Activated CD8-positive, alpha-beta T cell treated with anti-CD3 and anti-CD28 coated beads for 36 hours (primary cell): ENCODE measurements at regions not wholly inside any gene's neighbourhood (a gene's known extent, or its start where the extent isn't known, plus 50 kb on each side); places are given as distances from the start of the nearest gene placed in this dataset.

ENCODE experiments used
- ATAC-seq: fragments of 200-7000 bp; cut with Tn5 transposase; one replicate; pipeline ENCODE4 v1.10.0; 2021; ENCODE audit warnings: mild to moderate bottlenecking, moderate library complexity
- CTCF ChIA-PET: fragments of 350-600 bp; sonication (Branson Sonifier 250); formaldehyde crosslinking; loops from one replicate; lab custom pipeline; 2021; ENCODE audit warnings: antibody characterized with exemption; lab: Charles Lee
- POLR2A ChIA-PET: fragments of 350-600 bp; sonication (Branson Sonifier 250); formaldehyde crosslinking; loops from one replicate; lab custom pipeline; 2021; ENCODE audit warnings: antibody characterized with exemption; lab: Charles Lee
- DNase-seq: peaks from one replicate; pipeline ENCODE4 v3.0.0-alpha.2; 2020
- H3K27ac Mint-ChIP-seq: one replicate; pipeline ENCODE4 v1.8.0; 2021; ENCODE audit warnings: mild to moderate bottlenecking, mixed read lengths
- H3K27me3 Mint-ChIP-seq: one replicate; pipeline ENCODE4 v1.8.0; 2021; ENCODE audit warnings: mixed read lengths
- H3K36me3 Mint-ChIP-seq: one replicate; pipeline ENCODE4 v1.8.0; 2021; ENCODE audit warnings: low read depth, mixed read lengths
- H3K4me1 Mint-ChIP-seq: one replicate; pipeline ENCODE4 v1.8.0; 2021; ENCODE audit warnings: low read depth, mixed read lengths
- H3K4me3 Mint-ChIP-seq: one replicate; pipeline ENCODE4 v1.8.0; 2021; ENCODE audit warnings: mild to moderate bottlenecking, moderate library complexity, mixed read lengths
- H3K9me3 Mint-ChIP-seq: one replicate; pipeline ENCODE4 v1.8.0; 2021; ENCODE audit warnings: mixed read lengths
- CTCF ChIP-seq: fragments of 200-600 bp; IDR thresholded peaks from one replicate; pipeline ENCODE4 v1.8.0; 2022; ENCODE audit warnings: antibody characterized with exemption, mild to moderate bottlenecking
- intact Hi-C: fragments of 100-400 bp; cut with micrococcal nuclease; formaldehyde crosslinking; loops from one replicate; pipeline ENCODE4 v1.10.0; 2022

GRCh38 chr3:72479651-72480215, 368.5 kb downstream of the SHQ1 start:
- Mint-ChIP-seq H3K4me1 (peaks cover 45% of the 10 kb centered on the region), H3K27ac (no peak overlapping the region), H3K36me3 (peaks cover 2% of the 10 kb centered on the region), H3K4me3 (no peak overlapping the region), H3K27me3 (no peaks in the 10 kb centered on the region), H3K9me3 (peaks cover 17% of the 10 kb centered on the region)
- no peak for TF ChIP-seq CTCF
- CTCF ChIA-PET = no interaction called here
- ATAC-seq (no peak), DNase-seq (no peak)
- intact Hi-C loops = loop anchor here (5.0 kb wide), 1 partner anchor 32 kb away; the partner anchor contains the start of gene RYBP
- POLR2A ChIA-PET = no interaction called here

- Mint-ChIP-seq H3K9me3 (peaks cover 10% of the 10 kb centered on the region), H3K27ac (no peak overlapping the region)
These were observed 372.1 kb downstream of the SHQ1 start for GRCh38 chr3:72476139-72476483.

GRCh38 chr3:72475258-72476138, 372.7 kb downstream of the SHQ1 start:
- intact Hi-C loops = no loop called here
- peak; percentile 56 for ATAC-seq
- ChIA-PET CTCF (interaction anchor here (0.9 kb wide), 1 partner anchor 347 kb away, joined by 3 read pairs; no protein-coding TSS in a partner anchor), POLR2A (no interaction called here)
- peaks cover 6% of the 10 kb centered on the region for H3K9me3 Mint-ChIP-seq
- H3K27me3 Mint-ChIP-seq = no peaks in the 10 kb centered on the region
- no peak for DNase-seq
- no peak overlapping the region for H3K4me3 Mint-ChIP-seq
- no peaks in the 10 kb centered on the region for H3K36me3 Mint-ChIP-seq
- H3K27ac Mint-ChIP-seq = peak overlapping the region; percentile 50
- H3K4me1 Mint-ChIP-seq = peaks cover 20% of the 10 kb centered on the region
- no peak for TF ChIP-seq CTCF

More at GRCh38 chr3:72476139-72476483, 372.1 kb downstream of the SHQ1 start:
- CTCF ChIA-PET = interaction anchor here (0.9 kb wide), 1 partner anchor 347 kb away, joined by 3 read pairs; no protein-coding TSS in a partner anchor
- ATAC-seq (no peak), DNase-seq (no peak)
- intact Hi-C loops = no loop called here
- no peak for TF ChIP-seq CTCF
- no peaks in the 10 kb centered on the region for H3K27me3 Mint-ChIP-seq
- no peak overlapping the region for H3K4me3 Mint-ChIP-seq
- H3K4me1 Mint-ChIP-seq = peaks cover 27% of the 10 kb centered on the region
- POLR2A ChIA-PET = no interaction called here
- no peaks in the 10 kb centered on the region for H3K36me3 Mint-ChIP-seq

GRCh38 chr3:72474775-72475174, 373.5 kb downstream of the SHQ1 start:
- TF ChIP-seq CTCF = no peak
- peak overlapping the region; percentile 50 for H3K27ac Mint-ChIP-seq
- H3K4me1 Mint-ChIP-seq = peaks cover 20% of the 10 kb centered on the region
- POLR2A ChIA-PET = no interaction called here
- no peak for DNase-seq
- CTCF ChIA-PET = no interaction called here
- no peaks in the 10 kb centered on the region for H3K27me3 Mint-ChIP-seq
- H3K4me3 Mint-ChIP-seq = no peak overlapping the region
- H3K9me3 Mint-ChIP-seq = no peaks in the 10 kb centered on the region
- intact Hi-C loops = no loop called here
- ATAC-seq = no peak
- no peaks in the 10 kb centered on the region for H3K36me3 Mint-ChIP-seq

- intact Hi-C loops = no loop called here
- no peaks in the 10 kb centered on the region for H3K36me3 Mint-ChIP-seq
These were observed 375.1 kb downstream of the SHQ1 start for GRCh38 chr3:72473156-72473555.

More at GRCh38 chr3:72473156-72473555, 375.1 kb downstream of the SHQ1 start:
- H3K4me3 Mint-ChIP-seq = no peak overlapping the region
- DNase-seq = no peak
- H3K4me1 Mint-ChIP-seq = peaks cover 20% of the 10 kb centered on the region
- H3K27me3 Mint-ChIP-seq = no peaks in the 10 kb centered on the region
- peak; percentile 71 for ATAC-seq
- no peaks in the 10 kb centered on the region for H3K9me3 Mint-ChIP-seq
- ChIA-PET CTCF (interaction anchor here (1.4 to 1.5 kb wide), 2 partner anchors 10 to 12 kb away, joined by 3 read pairs; no protein-coding TSS in a partner anchor), POLR2A (no interaction called here)
- H3K27ac Mint-ChIP-seq = peak overlapping the region; percentile 73
- no peak for TF ChIP-seq CTCF
